Neutrophil (primary cell): ENCODE measurements at regions not wholly inside any gene's neighbourhood (a gene's known extent, or its start where the extent isn't known, plus 50 kb on each side); places are given as distances from the start of the nearest gene placed in this dataset.

Experiments used
- H3K27ac ChIP-seq: fragments of 200-600 bp; sonication (generic); 2 replicates; pipeline ENCODE4 v1.5.1; 2016; ENCODE audit warnings: mild to moderate bottlenecking, moderate library complexity
- H3K27me3 ChIP-seq: fragments of 200-600 bp; sonication (generic); 2 replicates; pipeline ENCODE4 v1.6.0; 2016; ENCODE audit warnings: mild to moderate bottlenecking
- H3K36me3 ChIP-seq: fragments of 200-600 bp; sonication (generic); 2 replicates; pipeline ENCODE4 v1.5.1; 2017
- H3K4me1 ChIP-seq, 2 experiments: fragments of 200-600 bp in 1 of 2; sonication (generic) in 1 of 2; 1 replicate in 1 of 2; 2 replicates in 1 of 2; pipeline versions ENCODE4 v1.5.1 to v1.6.1; 2013 to 2016; ENCODE audit warnings: low read depth in 1 of 2, low read length in 1 of 2, mild to moderate bottlenecking in 1 of 2, moderate library complexity in 1 of 2; ENCODE audit not compliant: control insufficient read depth in 1 of 2, insufficient read depth in 1 of 2
- H3K4me3 ChIP-seq, 2 experiments: fragments of 200-600 bp in 1 of 2; sonication (generic) in 1 of 2; 1 replicate in 1 of 2; 2 replicates in 1 of 2; pipeline ENCODE4 v1.5.1; 2013 to 2016; ENCODE audit warnings: low read depth in 1 of 2, low read length in 1 of 2, mild to moderate bottlenecking in 1 of 2, moderate library complexity in 1 of 2
- H3K9me3 ChIP-seq: fragments of 200-600 bp; sonication (generic); 2 replicates; pipeline ENCODE4 v1.5.1; 2016
- CTCF ChIP-seq: fragments of 200-600 bp; sonication (generic); IDR thresholded peaks from 2 replicates; pipeline ENCODE4 v1.5.1; 2016; ENCODE audit warnings: antibody characterized with exemption

GRCh38 chr6:9487128-9487527 lies 927.7 kb downstream of the TFAP2A start:
- no peak overlapping the region for H3K4me3 ChIP-seq
- H3K36me3 ChIP-seq, result no peaks in the 10 kb centered on the region
- no peaks in the 10 kb centered on the region for H3K9me3 ChIP-seq
- no peaks in the 10 kb centered on the region for H3K4me1 ChIP-seq
- no peaks in the 10 kb centered on the region for H3K27me3 ChIP-seq
- TF ChIP-seq CTCF, result no peak
- H3K27ac ChIP-seq, result no peak overlapping the region

DNA sequence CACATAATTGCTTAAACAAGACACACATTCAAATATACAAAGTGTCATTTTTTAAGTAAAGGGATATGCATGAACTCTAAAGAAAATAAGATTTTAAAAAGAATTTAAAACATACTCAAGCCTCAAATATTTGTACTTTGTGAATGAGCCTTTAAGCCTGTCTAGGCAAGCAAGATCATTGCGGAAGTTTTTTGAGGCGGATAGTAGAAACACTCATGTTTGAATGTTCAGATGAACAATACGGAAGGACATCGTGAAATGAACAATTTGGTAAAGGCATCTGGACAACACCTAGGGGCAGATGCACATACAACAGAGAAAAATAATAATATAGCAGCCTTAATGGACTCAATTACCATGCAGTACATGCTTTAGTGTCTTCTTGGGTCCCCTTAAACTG lies 928.9 kb downstream of the TFAP2A start:
- Histone ChIP-seq H3K27ac (no peak overlapping the region), H3K27me3 (no peaks in the 10 kb centered on the region), H3K4me1 (no peaks in the 10 kb centered on the region), H3K36me3 (no peaks in the 10 kb centered on the region), H3K4me3 (no peak overlapping the region), H3K9me3 (no peaks in the 10 kb centered on the region)
- TF ChIP-seq CTCF, result no peak

- Histone ChIP-seq H3K36me3 (no peaks in the 10 kb centered on the region), H3K9me3 (no peaks in the 10 kb centered on the region), H3K27me3 (no peaks in the 10 kb centered on the region), H3K4me1 (no peaks in the 10 kb centered on the region), H3K4me3 (no peak overlapping the region), H3K27ac (no peak overlapping the region)
- TF ChIP-seq CTCF, result no peak
Measured at GRCh38 chr6:9484686-9485085, 930.2 kb downstream of the TFAP2A start.

GRCh38 chr6:9484091-9484490 lies 930.8 kb downstream of the TFAP2A start:
- Histone ChIP-seq H3K36me3 (no peaks in the 10 kb centered on the region), H3K4me3 (no peak overlapping the region), H3K9me3 (no peaks in the 10 kb centered on the region), H3K27ac (no peak overlapping the region), H3K27me3 (no peaks in the 10 kb centered on the region), H3K4me1 (no peaks in the 10 kb centered on the region)
- TF ChIP-seq CTCF, result no peak

- Histone ChIP-seq H3K9me3 (no peaks in the 10 kb centered on the region), H3K36me3 (no peaks in the 10 kb centered on the region), H3K27ac (no peak overlapping the region), H3K27me3 (no peaks in the 10 kb centered on the region), H3K4me1 (no peaks in the 10 kb centered on the region), H3K4me3 (no peak overlapping the region)
- no peak for TF ChIP-seq CTCF
Measured at GRCh38 chr6:9482030-9482738, 932.7 kb downstream of the TFAP2A start.
